ENCODE measurements at regions not wholly inside any gene's neighbourhood (a gene's known extent, or its start where the extent isn't known, plus 50 kb on each side); places are given as distances from the start of the nearest gene placed in this dataset.
"Not testable (repeated sequence)": the region's sequence is repeated elsewhere in the genome, so short reads cannot be mapped to it uniquely, and the experiment has no call there.

DNA sequence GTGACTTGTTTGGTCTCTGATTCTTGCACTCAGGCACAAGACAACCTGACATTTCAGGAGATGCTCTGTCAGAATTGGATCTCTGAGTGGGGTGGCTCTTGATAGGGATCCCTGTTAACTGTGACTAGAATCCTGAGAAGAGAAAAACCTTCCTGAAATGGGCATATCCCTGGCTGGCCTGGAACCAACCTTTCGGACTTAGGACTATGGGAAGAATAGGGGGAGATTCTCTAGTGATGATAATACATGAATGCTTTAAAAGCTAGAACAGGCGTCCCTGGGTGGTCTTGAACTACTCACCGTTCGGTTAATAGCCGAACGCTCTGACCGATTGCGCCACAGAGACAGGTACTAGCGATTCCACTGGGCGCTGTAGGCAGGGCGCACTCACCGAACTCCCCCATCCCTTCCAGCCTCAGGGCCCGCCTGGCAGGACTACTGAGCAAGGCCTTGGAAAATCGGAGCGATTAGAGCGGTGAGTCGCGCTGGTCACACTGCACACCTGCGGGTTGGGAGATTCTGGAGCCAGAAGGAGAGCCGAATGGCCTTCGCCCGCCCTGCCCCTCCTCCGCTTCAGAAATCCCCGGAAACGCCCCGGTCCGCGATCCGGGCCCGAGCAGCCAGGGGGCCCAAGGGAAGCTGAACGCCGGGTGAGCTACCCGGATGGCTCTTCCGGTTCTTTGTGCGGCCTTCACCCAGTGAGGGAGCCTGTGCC is 257.6 kb upstream of the NOTCH2NLA start:
- not testable (repeated sequence) for H3K4me1 ChIP-seq; DNase-seq (ENCODE audit: low spot score in 2 of 2); H3K27me3 ChIP-seq; H3K9me3 ChIP-seq; H3K36me3 ChIP-seq
- WGBS, 2 donors = 8% methylated on average over 20 of the region's 35 CpGs; no CpG with 5 or more reads in 1 of the 2 donors
- Histone ChIP-seq H3K4me3 (peak overlapping the region in 3 of 4 donors; percentile 11 to 47 (median 24)), H3K27ac (peak overlapping the region in 1 of 4 donors; percentile 50)

DNA sequence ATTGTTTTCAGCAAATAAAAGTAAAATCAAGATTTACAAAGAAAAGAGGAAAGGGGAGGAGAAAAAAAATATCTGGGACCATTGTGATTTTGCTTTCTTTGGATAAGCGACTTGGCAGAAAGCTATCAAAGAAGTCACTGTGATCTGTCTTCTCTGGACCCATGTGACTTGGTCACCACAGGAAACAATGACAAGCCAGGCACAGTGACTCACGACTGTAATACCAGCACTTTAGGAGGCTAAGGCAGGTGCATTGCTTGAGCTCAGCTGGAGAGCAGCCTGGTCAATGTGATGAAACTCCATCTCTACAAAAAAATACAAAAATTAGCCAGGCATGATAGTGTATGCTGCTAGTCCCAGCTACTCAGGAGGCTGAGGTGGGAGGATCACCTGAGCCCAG is 255.4 kb upstream of the NOTCH2NLA start:
- not testable (repeated sequence) for H3K9me3 ChIP-seq; DNase-seq (ENCODE audit: low spot score in 2 of 2); H3K4me3 ChIP-seq; H3K4me1 ChIP-seq; H3K36me3 ChIP-seq; H3K27me3 ChIP-seq; H3K27ac ChIP-seq
- 50 to 63% methylated on average over 1 of the region's 2 CpGs for WGBS, 2 donors

DNA sequence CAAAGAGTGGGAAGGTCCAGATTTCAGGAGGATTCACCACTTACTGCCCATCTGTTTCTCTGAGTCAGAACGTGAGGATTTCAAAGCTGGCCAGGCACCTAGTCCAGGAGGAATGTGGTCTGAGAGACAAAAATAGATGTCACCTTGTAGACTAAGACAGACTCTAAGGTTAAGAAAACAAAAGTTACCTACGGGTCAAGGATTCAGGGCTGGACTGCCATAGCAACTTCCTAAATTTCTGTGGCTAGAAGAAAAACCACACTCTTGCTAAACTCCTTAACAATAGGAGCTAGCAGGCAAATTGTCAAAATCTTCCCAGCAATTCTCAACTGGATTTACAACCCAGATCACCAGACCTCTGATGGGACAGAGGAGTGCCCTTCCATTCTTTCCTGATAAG is 250.4 kb upstream of the NOTCH2NLA start:
- not testable (repeated sequence) for H3K4me1 ChIP-seq
- 54 to 83% methylated on average over 1 to 2 of the region's 2 CpGs for WGBS, 2 donors

DNA sequence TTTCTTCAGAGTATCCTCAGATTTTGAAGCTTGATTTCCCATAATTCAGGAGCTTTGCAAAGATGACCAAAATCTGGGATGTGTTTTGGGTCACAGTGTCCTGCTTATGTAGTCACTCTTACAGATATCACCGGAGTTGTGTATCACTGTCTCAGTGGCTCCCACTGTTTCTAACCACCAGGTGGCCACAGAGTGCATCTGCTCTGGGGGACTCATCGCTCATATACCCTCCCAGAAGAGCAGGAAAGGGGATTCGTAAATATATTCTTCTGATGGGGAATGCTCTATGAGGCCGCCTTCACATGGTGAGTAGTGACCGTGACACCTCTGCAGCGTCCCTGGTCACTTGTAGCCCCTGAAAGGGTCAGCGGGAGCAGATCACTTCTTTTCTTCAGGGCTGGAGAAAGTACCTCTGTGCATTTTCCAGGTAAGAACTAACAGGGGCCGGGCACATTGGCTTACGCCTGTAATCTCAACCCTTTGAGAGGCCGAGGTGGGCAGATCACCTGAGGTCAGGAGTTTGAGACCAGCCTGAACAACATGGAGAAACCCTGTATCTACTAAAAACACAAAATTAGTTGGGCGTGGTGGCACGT is 249.4 kb upstream of the NOTCH2NLA start:
- H3K27me3 ChIP-seq, H3K4me1 ChIP-seq, H3K9me3 ChIP-seq, H3K36me3 ChIP-seq, H3K4me3 ChIP-seq, H3K27ac ChIP-seq: not testable (repeated sequence)
- TF ChIP-seq, protein P1, sequence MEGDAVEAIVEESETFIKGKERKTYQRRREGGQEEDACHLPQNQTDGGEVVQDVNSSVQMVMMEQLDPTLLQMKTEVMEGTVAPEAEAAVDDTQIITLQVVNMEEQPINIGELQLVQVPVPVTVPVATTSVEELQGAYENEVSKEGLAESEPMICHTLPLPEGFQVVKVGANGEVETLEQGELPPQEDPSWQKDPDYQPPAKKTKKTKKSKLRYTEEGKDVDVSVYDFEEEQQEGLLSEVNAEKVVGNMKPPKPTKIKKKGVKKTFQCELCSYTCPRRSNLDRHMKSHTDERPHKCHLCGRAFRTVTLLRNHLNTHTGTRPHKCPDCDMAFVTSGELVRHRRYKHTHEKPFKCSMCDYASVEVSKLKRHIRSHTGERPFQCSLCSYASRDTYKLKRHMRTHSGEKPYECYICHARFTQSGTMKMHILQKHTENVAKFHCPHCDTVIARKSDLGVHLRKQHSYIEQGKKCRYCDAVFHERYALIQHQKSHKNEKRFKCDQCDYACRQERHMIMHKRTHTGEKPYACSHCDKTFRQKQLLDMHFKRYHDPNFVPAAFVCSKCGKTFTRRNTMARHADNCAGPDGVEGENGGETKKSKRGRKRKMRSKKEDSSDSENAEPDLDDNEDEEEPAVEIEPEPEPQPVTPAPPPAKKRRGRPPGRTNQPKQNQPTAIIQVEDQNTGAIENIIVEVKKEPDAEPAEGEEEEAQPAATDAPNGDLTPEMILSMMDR (IDR thresholded peaks at IDR 0.05) = peak; percentile 24 to 40 (median 28)
- 46 to 51% methylated on average over 12 of the region's 12 CpGs for WGBS, 2 donors
- DNase-seq (ENCODE audit: low spot score in 2 of 2) = peak in 1 of 2 donors; percentile 10

More for the DNA sequence above, 250.4 kb upstream of the NOTCH2NLA start:
- not testable (repeated sequence) for H3K36me3 ChIP-seq; H3K27ac ChIP-seq; DNase-seq (ENCODE audit: low spot score in 2 of 2); H3K9me3 ChIP-seq; H3K27me3 ChIP-seq; H3K4me3 ChIP-seq

DNA sequence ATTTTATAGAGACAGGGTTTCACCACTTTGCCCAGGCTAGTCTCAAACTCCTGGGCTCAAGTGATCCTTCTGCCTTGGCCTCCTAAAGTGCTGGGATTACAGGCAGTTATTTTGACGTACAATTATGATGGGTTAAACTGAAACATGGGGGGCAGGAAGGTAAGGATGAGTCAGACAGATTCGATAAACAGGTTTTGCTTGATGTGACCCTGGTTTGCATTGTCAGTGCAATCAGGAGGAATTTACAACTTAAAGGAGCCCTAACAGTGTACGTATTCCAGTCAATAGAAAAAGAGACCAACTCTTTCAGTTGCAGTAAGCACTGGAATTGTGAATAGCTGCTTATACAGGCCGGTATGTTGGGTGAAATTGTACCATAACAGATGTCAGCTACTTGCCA is 246.3 kb upstream of the NOTCH2NLA start:
- H3K27ac ChIP-seq; H3K4me1 ChIP-seq; DNase-seq (ENCODE audit: low spot score in 2 of 2); H3K4me3 ChIP-seq; H3K9me3 ChIP-seq; H3K27me3 ChIP-seq; H3K36me3 ChIP-seq: not testable (repeated sequence)
- WGBS, 2 donors = 79 to 85% methylated on average over 4 of the region's 4 CpGs

DNA sequence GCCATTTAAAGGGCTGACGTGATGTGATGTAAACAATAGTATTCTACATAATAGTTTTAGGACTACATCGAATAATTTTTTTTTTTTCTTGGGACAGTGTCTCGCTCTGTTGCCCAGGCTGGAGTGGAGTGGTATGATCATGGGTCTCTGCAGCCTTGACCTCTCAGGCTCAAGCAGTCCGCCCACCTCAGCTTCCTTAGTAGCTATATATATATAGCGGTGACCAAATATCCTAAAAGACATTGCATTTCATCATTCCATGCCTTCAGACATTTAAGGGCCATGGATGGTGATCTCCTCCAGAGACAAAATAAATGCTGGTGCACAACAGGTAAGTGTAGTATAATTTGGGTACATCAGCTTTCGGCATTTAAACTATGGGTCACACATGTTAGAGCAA is 245.4 kb upstream of the NOTCH2NLA start:
- not testable (repeated sequence) for H3K4me1 ChIP-seq; H3K27ac ChIP-seq; H3K4me3 ChIP-seq; H3K36me3 ChIP-seq; H3K9me3 ChIP-seq; H3K27me3 ChIP-seq; DNase-seq (ENCODE audit: low spot score in 2 of 2)
- 96% methylated on average over 6 of the region's 6 CpGs for WGBS, 2 donors

DNA sequence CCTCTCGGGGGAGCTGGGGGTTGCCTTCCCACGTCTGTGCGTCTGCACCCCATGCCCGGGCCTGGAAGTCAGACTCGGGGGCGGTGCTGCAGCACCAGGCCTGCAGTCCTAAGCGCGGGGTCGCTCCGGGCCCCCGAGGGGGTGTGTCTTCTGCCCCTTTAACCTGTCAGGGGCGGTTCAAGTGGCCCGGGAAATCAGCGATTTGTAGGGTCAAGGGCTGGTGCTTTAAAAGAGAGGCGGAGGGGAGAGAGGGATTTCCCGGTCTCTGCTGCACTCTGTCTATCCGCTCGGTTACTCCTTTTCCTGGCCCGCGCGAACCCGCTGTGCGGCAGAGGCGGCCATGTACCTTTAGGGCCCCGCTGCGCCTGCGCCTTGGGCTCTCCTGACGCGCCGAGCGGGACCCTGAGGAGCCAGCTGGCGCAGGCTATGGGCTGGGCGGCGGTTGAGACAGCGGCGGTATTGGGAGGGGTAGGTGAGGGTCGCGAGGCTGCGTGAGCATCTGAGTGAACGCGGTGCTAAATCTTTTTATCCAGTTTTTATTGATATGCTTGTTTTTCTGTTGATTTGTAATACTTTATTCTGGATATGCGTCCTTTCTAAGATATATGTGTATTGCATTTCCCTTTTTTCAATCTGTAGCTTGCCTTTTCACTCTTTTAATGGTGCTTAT is 243.5 kb upstream of the NOTCH2NLA start:
- H3K27ac ChIP-seq = peak overlapping the region in 1 of 4 donors; percentile 37
- not testable (repeated sequence) for H3K9me3 ChIP-seq, H3K36me3 ChIP-seq, H3K27me3 ChIP-seq, H3K4me1 ChIP-seq
- WGBS, 2 donors = 1% methylated on average over 24 to 27 of the region's 42 CpGs
- DNase-seq (ENCODE audit: low spot score in 2 of 2) = peak; percentile 38 to 58
- peak overlapping the region; percentile 31 to 48 (median 35) for H3K4me3 ChIP-seq

DNA sequence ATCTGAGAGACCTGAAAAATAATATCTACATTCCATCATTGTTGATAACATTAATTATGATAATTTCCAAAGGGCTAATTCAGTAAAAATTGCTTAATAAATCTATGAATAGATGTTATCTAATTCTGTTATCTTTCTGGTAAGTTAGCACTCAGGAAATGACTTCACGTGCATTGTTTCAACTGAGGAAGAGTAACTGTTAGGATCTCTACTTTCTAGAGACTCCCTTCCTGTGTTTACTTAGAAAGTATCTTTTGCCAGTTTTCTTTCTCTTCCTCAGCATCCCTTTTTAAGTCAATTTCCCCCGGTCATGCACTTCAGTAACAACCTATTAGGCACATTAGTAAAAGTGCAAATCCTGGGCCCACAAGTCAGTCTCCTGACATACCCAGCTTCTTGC is 231.1 kb upstream of the NOTCH2NLA start:
- DNase-seq (ENCODE audit: low spot score in 2 of 2); H3K27ac ChIP-seq; H3K9me3 ChIP-seq; H3K4me3 ChIP-seq; H3K27me3 ChIP-seq; H3K36me3 ChIP-seq; H3K4me1 ChIP-seq: not testable (repeated sequence)
- no CpG with 5 or more reads among the region's 2 CpGs for WGBS, 2 donors

DNA sequence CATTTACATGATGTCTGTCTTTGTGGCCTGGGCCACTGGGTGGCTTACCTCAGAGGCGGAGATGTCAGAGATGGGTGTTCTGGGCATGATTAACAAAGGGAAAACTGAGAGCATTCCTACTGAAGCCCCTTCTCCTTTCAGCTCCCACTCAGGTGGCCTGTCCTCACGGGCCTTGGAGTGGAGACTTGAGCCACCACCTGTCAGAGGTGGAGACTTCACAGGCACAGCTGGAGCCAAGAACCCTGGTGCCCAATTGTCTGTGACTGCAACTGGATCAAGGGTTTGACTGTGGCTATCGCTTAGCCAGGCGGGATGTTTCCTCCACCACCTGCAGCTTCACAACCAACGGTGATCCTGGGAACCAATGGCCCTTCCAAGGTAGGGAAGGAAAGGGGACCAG is 230.5 kb upstream of the NOTCH2NLA start:
- not testable (repeated sequence) for H3K27me3 ChIP-seq; H3K9me3 ChIP-seq; H3K4me1 ChIP-seq; H3K27ac ChIP-seq; H3K36me3 ChIP-seq; H3K4me3 ChIP-seq; DNase-seq (ENCODE audit: low spot score in 2 of 2)
- WGBS, 2 donors = 85 to 91% methylated on average over 3 to 4 of the region's 5 CpGs

DNA sequence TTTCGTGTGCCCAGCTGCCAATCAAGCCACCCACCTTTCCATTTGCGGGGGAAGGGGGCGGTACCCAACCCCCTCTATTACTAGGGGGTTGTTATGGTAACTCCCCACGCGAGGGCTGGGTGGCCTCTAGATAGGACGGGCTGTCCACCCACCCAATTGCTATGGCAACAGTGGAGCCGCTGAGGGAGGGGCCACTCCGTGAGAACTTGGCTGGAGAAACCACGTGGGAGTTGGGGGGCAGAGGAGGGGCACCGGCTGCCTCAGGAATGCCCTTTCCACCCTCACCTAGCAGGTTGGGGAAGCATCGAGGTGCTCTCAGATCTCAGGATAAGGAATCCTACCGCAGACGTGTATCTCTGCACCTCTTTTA is 220.0 kb upstream of the NOTCH2NLA start:
- DNase-seq (ENCODE audit: low spot score in 2 of 2); H3K27ac ChIP-seq; H3K9me3 ChIP-seq; H3K4me3 ChIP-seq; H3K36me3 ChIP-seq; H3K27me3 ChIP-seq; H3K4me1 ChIP-seq: not testable (repeated sequence)
- WGBS, 2 donors = 0% methylated on average over 2 to 3 of the region's 13 CpGs

Measured in tibial nerve (tissue), 4 donors.